ENCODE measurements at regions not wholly inside any gene's neighbourhood (a gene's known extent, or its start where the extent isn't known, plus 50 kb on each side); places are given as distances from the start of the nearest gene placed in this dataset.

GRCh38 chr19:32105527-32106310 lies 239.7 kb upstream of the ZNF507 start:
- CTCF ChIA-PET (ENCODE audit: low intra/inter-chr PET ratio, low total read pairs): no interaction called here
- no peak for FAIRE-seq

GRCh38 chr19:32122258-32122657 lies 223.2 kb upstream of the ZNF507 start:
- no peaks in the 10 kb centered on the region for H4K20me1 ChIP-seq (ENCODE audit: insufficient read depth, low read length)
- H3K36me3 ChIP-seq (replicated peaks in 1 of 2; ENCODE audit: control insufficient read depth in 1 of 2, insufficient read depth in 2 of 2, low read length in 2 of 2): no peaks in the 10 kb centered on the region
- DNase-seq (ENCODE audit: low spot score) (no peak), FAIRE-seq (no peak), ATAC-seq (no peak)
- intact Hi-C loops (cut with micrococcal nuclease; ENCODE audit: unreplicated experiment): no loop called here
- no peaks in the 10 kb centered on the region for H3K4me1 ChIP-seq (ENCODE audit: insufficient read depth, low read length)
- no peak overlapping the region for H3K27ac ChIP-seq (ENCODE audit: extremely low read length, insufficient read depth, low read length)
- BruUV-seq (replicated peaks): no TSS peak
- no peaks in the 10 kb centered on the region for H3K79me2 ChIP-seq (ENCODE audit: insufficient read depth, low read length)
- TF ChIP-seq ATF7 (IDR thresholded peaks at IDR 0.05): peak; percentile 73
- TF ChIP-seq ATF7 (CRISPR knock-in tag; IDR thresholded peaks at IDR 0.05): no peak
- TF ChIP-seq BRD4 (CRISPR knock-in tag; IDR thresholded peaks at IDR 0.05): no peak
- no peaks in the 10 kb centered on the region for H3K9me3 ChIP-seq (ENCODE audit: low read length)
- in situ Hi-C loops (cut with HindIII; ENCODE audit: extremely low pct_ligation_motif_present, low pct_unique_long_range_greater_than_20kb): no loop called here
- H3K9ac ChIP-seq (ENCODE audit: insufficient read depth, low read depth, low read length): no peak overlapping the region
- 20% methylated on average over 4 of the region's 4 CpGs for WGBS (ENCODE audit: low lambda C conversion rate)
- ChIA-PET CTCF (ENCODE audit: low intra/inter-chr PET ratio, low total read pairs) (no interaction called here), POLR2A (no interaction called here)
- H2AFZ ChIP-seq (ENCODE audit: low read length): no peak overlapping the region
- no peak overlapping the region for H3K4me2 ChIP-seq (ENCODE audit: low read depth, low read length)
- no peak overlapping the region for H3K4me3 ChIP-seq (replicated peaks in 1 of 3; ENCODE audit: insufficient read depth in 1 of 3, low read depth in 2 of 3, low read length in 3 of 3)
- H3K27me3 ChIP-seq (ENCODE audit: control insufficient read depth in 1 of 2, insufficient read depth in 2 of 2, low read length in 2 of 2): no peaks in the 10 kb centered on the region

More at GRCh38 chr19:32105527-32106310, 239.7 kb upstream of the ZNF507 start:
- DNase-seq (ENCODE audit: low spot score) (no peak), ATAC-seq (no peak)
- peaks cover 9% of the 10 kb centered on the region; the same call in 1 of the 2 replicates for H3K9me3 ChIP-seq (ENCODE audit: low read length)
- no peak overlapping the region for H3K4me3 ChIP-seq (replicated peaks in 1 of 3; ENCODE audit: insufficient read depth in 1 of 3, low read depth in 2 of 3, low read length in 3 of 3)
- WGBS (ENCODE audit: low lambda C conversion rate): 24% methylated on average over 16 of the region's 16 CpGs
- no TSS peak for BruUV-seq (replicated peaks)
- peaks cover 0 to 7% of the 10 kb centered on the region in 2 experiments; a peak in 1 of 5 replicates for H3K27me3 ChIP-seq (ENCODE audit: control insufficient read depth in 1 of 2, insufficient read depth in 2 of 2, low read length in 2 of 2)
- no peak overlapping the region for H3K4me2 ChIP-seq (ENCODE audit: low read depth, low read length)
- no peak overlapping the region for H3K9ac ChIP-seq (ENCODE audit: insufficient read depth, low read depth, low read length)
- in situ Hi-C loops (cut with HindIII; ENCODE audit: extremely low pct_ligation_motif_present, low pct_unique_long_range_greater_than_20kb) (no loop called here), intact Hi-C loops (cut with micrococcal nuclease; ENCODE audit: unreplicated experiment) (no loop called here)
- H3K79me2 ChIP-seq (ENCODE audit: insufficient read depth, low read length): no peaks in the 10 kb centered on the region
- H4K20me1 ChIP-seq (ENCODE audit: insufficient read depth, low read length): no peaks in the 10 kb centered on the region
- no peak overlapping the region for H3K27ac ChIP-seq (ENCODE audit: extremely low read length, insufficient read depth, low read length)
- POLR2A ChIA-PET: no interaction called here
- TF ChIP-seq DDIT3 (CRISPR knock-in tag; IDR thresholded peaks at IDR 0.05): no peak
- TF ChIP-seq SMAD9 (CRISPR knock-in tag; IDR thresholded peaks at IDR 0.05): no peak
- TF ChIP-seq GATAD1 (CRISPR knock-in tag; IDR thresholded peaks at IDR 0.05): no peak
- TF ChIP-seq SIN3B (IDR thresholded peaks at IDR 0.05; ENCODE audit: low read length): no peak
- TF ChIP-seq RNF2 (conservative IDR thresholded peaks at IDR 0.05; ENCODE audit: low read depth): no peak
- TF ChIP-seq FOXP1 (IDR thresholded peaks at IDR 0.05): no peak
- no peak for TF ChIP-seq FOXP1 (CRISPR knock-in tag; IDR thresholded peaks at IDR 0.05)
- TF ChIP-seq SOX6 (IDR thresholded peaks at IDR 0.05): no peak
- TF ChIP-seq SOX6 (CRISPR knock-in tag; IDR thresholded peaks at IDR 0.05): no peak
- TF ChIP-seq ZBTB7B (CRISPR knock-in tag; IDR thresholded peaks at IDR 0.05): no peak
- no peak for TF ChIP-seq PAX8 (CRISPR knock-in tag; IDR thresholded peaks at IDR 0.05; ENCODE audit: borderline replicate concordance)
- TF ChIP-seq ZNF124 (CRISPR knock-in tag; IDR thresholded peaks at IDR 0.05): no peak
- H3K36me3 ChIP-seq (replicated peaks in 1 of 2; ENCODE audit: control insufficient read depth in 1 of 2, insufficient read depth in 2 of 2, low read length in 2 of 2): no peaks in the 10 kb centered on the region
- no peak overlapping the region for H2AFZ ChIP-seq (ENCODE audit: low read length)
- H3K4me1 ChIP-seq (ENCODE audit: insufficient read depth, low read length): no peaks in the 10 kb centered on the region

Data from HepG2 (cell line).